ENCODE measurements at regions not wholly inside any gene's neighbourhood (a gene's known extent, or its start where the extent isn't known, plus 50 kb on each side); places are given as distances from the start of the nearest gene placed in this dataset.

DNA sequence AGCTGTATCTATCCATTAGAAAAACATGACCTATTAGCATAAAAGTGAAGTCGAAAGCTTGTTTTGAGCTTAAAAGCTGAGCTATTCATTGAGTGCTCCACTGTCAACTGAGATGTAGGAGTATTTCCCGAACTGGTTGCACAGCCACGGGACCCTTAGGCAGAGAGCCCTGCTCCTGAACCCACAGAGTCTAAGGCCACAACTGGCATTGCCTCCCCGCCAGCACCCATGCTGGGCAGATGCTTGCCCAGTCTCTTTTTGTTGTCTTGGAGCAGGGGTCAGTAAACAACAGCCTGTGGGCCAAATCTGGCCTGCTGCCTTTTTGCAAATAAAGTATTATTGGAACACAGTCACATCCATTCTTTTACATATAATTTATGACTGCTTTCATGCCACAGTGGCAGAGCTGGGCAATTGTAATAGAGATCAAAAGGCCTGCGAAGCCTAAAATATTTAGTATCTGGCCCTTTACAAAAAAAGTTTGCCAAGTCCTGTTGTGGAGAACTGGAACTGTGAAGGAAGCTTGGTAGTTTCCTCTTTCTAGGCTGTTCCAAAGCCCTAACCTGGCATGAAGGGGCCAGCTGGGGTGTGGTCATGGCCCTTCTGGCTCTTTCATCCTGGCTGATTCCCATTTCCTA is 58.4 kb upstream of the WAPL start:
- intact Hi-C loops (cut with DNase I): no loop called here
- WGBS, 2 donors: 93 to 95% methylated on average over 5 of the region's 5 CpGs
- Histone ChIP-seq H3K4me3 (no peak overlapping the region), H3K27me3 (no peaks in the 10 kb centered on the region), H3K4me1 (peaks cover 0 to 10% (median 2%) of the 10 kb centered on the region in 9 donors), H3K36me3 (no peaks in the 10 kb centered on the region), H3K27ac (peak overlapping the region in 1 of 10 donors; percentile 26), H3K9me3 (no peaks in the 10 kb centered on the region)
- DNase-seq (no peak), ATAC-seq (peak in 2 of 8 donors; percentile 21 to 38)
- TF ChIP-seq, protein P1, sequence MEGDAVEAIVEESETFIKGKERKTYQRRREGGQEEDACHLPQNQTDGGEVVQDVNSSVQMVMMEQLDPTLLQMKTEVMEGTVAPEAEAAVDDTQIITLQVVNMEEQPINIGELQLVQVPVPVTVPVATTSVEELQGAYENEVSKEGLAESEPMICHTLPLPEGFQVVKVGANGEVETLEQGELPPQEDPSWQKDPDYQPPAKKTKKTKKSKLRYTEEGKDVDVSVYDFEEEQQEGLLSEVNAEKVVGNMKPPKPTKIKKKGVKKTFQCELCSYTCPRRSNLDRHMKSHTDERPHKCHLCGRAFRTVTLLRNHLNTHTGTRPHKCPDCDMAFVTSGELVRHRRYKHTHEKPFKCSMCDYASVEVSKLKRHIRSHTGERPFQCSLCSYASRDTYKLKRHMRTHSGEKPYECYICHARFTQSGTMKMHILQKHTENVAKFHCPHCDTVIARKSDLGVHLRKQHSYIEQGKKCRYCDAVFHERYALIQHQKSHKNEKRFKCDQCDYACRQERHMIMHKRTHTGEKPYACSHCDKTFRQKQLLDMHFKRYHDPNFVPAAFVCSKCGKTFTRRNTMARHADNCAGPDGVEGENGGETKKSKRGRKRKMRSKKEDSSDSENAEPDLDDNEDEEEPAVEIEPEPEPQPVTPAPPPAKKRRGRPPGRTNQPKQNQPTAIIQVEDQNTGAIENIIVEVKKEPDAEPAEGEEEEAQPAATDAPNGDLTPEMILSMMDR (IDR thresholded peaks at IDR 0.05): no peak

- TF ChIP-seq, protein P1 (IDR thresholded peaks at IDR 0.05): no peak
- DNase-seq (no peak), ATAC-seq (peak in 4 of 8 donors; percentile 18 to 68 (median 38))
- H3K27me3 ChIP-seq: no peaks in the 10 kb centered on the region
- H3K9me3 ChIP-seq: no peaks in the 10 kb centered on the region
- H3K36me3 ChIP-seq: no peaks in the 10 kb centered on the region
- intact Hi-C loops (cut with DNase I): no loop called here
- 49 to 52% methylated on average over 1 of the region's 1 CpG for WGBS, 2 donors
- no peak overlapping the region for H3K27ac ChIP-seq
- H3K4me3 ChIP-seq: no peak overlapping the region
- H3K4me1 ChIP-seq: peaks cover 0 to 15% (median 6%) of the 10 kb centered on the region in 9 donors
These were observed 58.9 kb upstream of the WAPL start for GRCh38 chr10:86580521-86580891.

DNA sequence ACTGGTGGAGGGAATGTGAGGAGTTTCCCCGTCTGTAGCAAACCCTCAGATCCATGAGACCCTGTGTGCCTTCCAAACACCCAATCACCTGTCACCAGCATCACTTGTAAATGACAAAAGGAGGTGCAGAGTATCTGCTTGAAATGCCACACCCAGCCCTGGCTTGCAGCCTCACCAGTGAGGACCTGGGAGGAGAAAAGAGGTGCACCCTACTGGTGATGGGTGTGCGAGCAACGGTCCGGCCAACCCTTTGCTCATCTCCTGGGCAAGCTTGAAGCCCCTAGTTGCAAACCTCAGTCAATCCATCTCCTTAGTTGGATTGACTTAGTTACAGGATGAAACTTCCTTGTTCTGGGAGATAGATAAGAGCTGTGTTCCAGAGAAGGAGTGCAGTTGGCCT is 62.4 kb upstream of the WAPL start:
- Histone ChIP-seq H3K9me3 (no peaks in the 10 kb centered on the region), H3K4me3 (no peak overlapping the region), H3K27me3 (no peaks in the 10 kb centered on the region), H3K4me1 (peaks cover 0 to 16% (median 6%) of the 10 kb centered on the region in 9 donors), H3K27ac (no peak overlapping the region), H3K36me3 (no peaks in the 10 kb centered on the region)
- 65 to 69% methylated on average over 4 of the region's 4 CpGs for WGBS, 2 donors
- ATAC-seq: no peak
- no peak for DNase-seq
- TF ChIP-seq, protein P1 (IDR thresholded peaks at IDR 0.05): no peak
- intact Hi-C loops (cut with DNase I): loop anchor here in 2 of 10 donors (2.0 kb wide), 2 partner anchors 183 to 185 kb away; no protein-coding TSS in a partner anchor

- DNase-seq (peak; percentile 66 to 68), ATAC-seq (peak; percentile 81 to 95 (median 92))
- peaks cover 0 to 13% (median 6%) of the 10 kb centered on the region in 9 donors for H3K4me1 ChIP-seq
- WGBS, 2 donors: 34 to 40% methylated on average over 13 of the region's 13 CpGs
- H3K27ac ChIP-seq: peak overlapping the region in 1 of 10 donors; percentile 29
- intact Hi-C loops (cut with DNase I): loop anchor here in 9 of 10 donors (1.0 to 5.0 kb wide), 8 partner anchors 53 to 188 kb away; partner anchors contain the start of gene WAPL (in 1 of the 9)
- H3K27me3 ChIP-seq: no peaks in the 10 kb centered on the region
- H3K36me3 ChIP-seq: no peaks in the 10 kb centered on the region
- TF ChIP-seq, protein P1 (IDR thresholded peaks at IDR 0.05): peak; percentile 88 to 98 (median 97)
- H3K4me3 ChIP-seq: peak overlapping the region in 1 of 10 donors; percentile 5
- no peaks in the 10 kb centered on the region for H3K9me3 ChIP-seq
These were observed 63.7 kb upstream of the WAPL start for GRCh38 chr10:86585037-86585929.
